MM.1S (cell line): ENCODE measurements at regions not wholly inside any gene's neighbourhood (a gene's known extent, or its start where the extent isn't known, plus 50 kb on each side); places are given as distances from the start of the nearest gene placed in this dataset.

Experiments
- DNase-seq: peaks from one replicate; pipeline ENCODE4 v3.0.0-alpha.2; 2015
- H2AFZ ChIP-seq: fragments of 300-600 bp; sonication (generic); 2 replicates; pipeline ENCODE4 v1.6.0; 2016; ENCODE audit warnings: antibody characterized with exemption, low read length
- H3F3A ChIP-seq: fragments of 300-600 bp; sonication (generic); 2 replicates; pipeline ENCODE4 v1.6.1; 2016; ENCODE audit warnings: mild to moderate bottlenecking, antibody characterized with exemption, low read length, moderate library complexity, mixed read lengths; ENCODE audit not compliant: insufficient read depth
- H3K27ac ChIP-seq: fragments of 300-600 bp; sonication (generic); 2 replicates; pipeline ENCODE4 v1.5.1; 2016; ENCODE audit warnings: mild to moderate bottlenecking, low read length
- H3K27me3 ChIP-seq: fragments of 300-600 bp; sonication (generic); replicated peaks from 2 replicates; pipeline ENCODE4 v1.6.0; 2016; ENCODE audit warnings: low read length; ENCODE audit not compliant: insufficient read depth
- H3K36me3 ChIP-seq: fragments of 300-600 bp; sonication (generic); replicated peaks from 2 replicates; pipeline ENCODE4 v1.6.1; 2016; ENCODE audit warnings: mild to moderate bottlenecking, low read length, mixed read lengths; ENCODE audit not compliant: insufficient read depth
- H3K4me1 ChIP-seq: fragments of 300-600 bp; sonication (generic); 2 replicates; pipeline ENCODE4 v1.6.1; 2016; ENCODE audit warnings: low read length, mixed read lengths
- H3K4me2 ChIP-seq: fragments of 300-600 bp; sonication (generic); 2 replicates; pipeline ENCODE4 v1.6.0; 2016; ENCODE audit warnings: low read depth, low read length
- H3K4me3 ChIP-seq: fragments of 300-600 bp; sonication (generic); 2 replicates; pipeline ENCODE4 v1.5.1; 2016; ENCODE audit warnings: low read length, mixed read lengths
- H3K79me2 ChIP-seq: fragments of 300-600 bp; sonication (generic); 2 replicates; pipeline ENCODE4 v1.6.1; 2016; ENCODE audit warnings: mixed run types, low read length, mixed read lengths
- H3K9ac ChIP-seq: fragments of 300-600 bp; sonication (generic); 2 replicates; pipeline ENCODE4 v1.6.1; 2016; ENCODE audit warnings: low read length, mixed read lengths
- H3K9me2 ChIP-seq: fragments of 300-600 bp; sonication (generic); replicated peaks from 2 replicates; pipeline ENCODE4 v1.6.1; 2016; ENCODE audit warnings: mild to moderate bottlenecking, low read length, mixed read lengths; ENCODE audit not compliant: insufficient read depth
- H3K9me3 ChIP-seq: fragments of 300-600 bp; sonication (generic); replicated peaks from 2 replicates; pipeline ENCODE4 v1.6.1; 2016; ENCODE audit warnings: mild to moderate bottlenecking, low read length, mixed read lengths; ENCODE audit not compliant: insufficient read depth
- H4K20me1 ChIP-seq: fragments of 300-600 bp; sonication (generic); 2 replicates; pipeline ENCODE4 v1.6.1; 2016; ENCODE audit warnings: mild to moderate bottlenecking, low read length, moderate library complexity, mixed read lengths; ENCODE audit not compliant: insufficient read depth
- CTCF ChIP-seq: fragments of 300-600 bp; sonication (generic); IDR thresholded peaks from 2 replicates; pipeline ENCODE4 v1.5.1; 2016; ENCODE audit warnings: antibody characterized with exemption, low read length, mixed read lengths
- EZH2 ChIP-seq: fragments of 300-600 bp; sonication (generic); optimal IDR thresholded peaks from 2 replicates; pipeline ENCODE3; 2017; ENCODE audit warnings: low read depth, mild to moderate bottlenecking, antibody characterized with exemption, low read length, mixed read lengths
- EZH2phosphoT487 ChIP-seq: fragments of 300-600 bp; sonication (generic); IDR thresholded peaks from 2 replicates; pipeline ENCODE4 v1.6.1; 2018; ENCODE audit warnings: antibody characterized with exemption, low read length

- Histone ChIP-seq H3K36me3 (no peaks in the 10 kb centered on the region), H3K27me3 (no peaks in the 10 kb centered on the region), H3K79me2 (no peaks in the 10 kb centered on the region), H3F3A (no peaks in the 10 kb centered on the region), H3K9ac (no peak overlapping the region), H3K4me3 (no peak overlapping the region), H3K4me2 (no peak overlapping the region), H4K20me1 (no peaks in the 10 kb centered on the region), H3K9me3 (no peaks in the 10 kb centered on the region), H3K4me1 (no peaks in the 10 kb centered on the region), H2AFZ (no peak overlapping the region), H3K9me2 (no peaks in the 10 kb centered on the region), H3K27ac (no peak overlapping the region)
- no peak for DNase-seq
- no peak for TF ChIP-seq EZH2phosphoT487
These were observed 157.8 kb upstream of the TNP1 start for GRCh38 chr2:217017456-217018252.

- Histone ChIP-seq H3F3A (no peaks in the 10 kb centered on the region), H3K79me2 (no peaks in the 10 kb centered on the region)
- no peak for DNase-seq
These were observed 157.0 kb upstream of the TNP1 start for GRCh38 chr2:217016796-217017419.

GRCh38 chr2:217014328-217015105 lies 154.7 kb upstream of the TNP1 start:
- H3K27me3 ChIP-seq, result no peaks in the 10 kb centered on the region
- no peak overlapping the region for H3K9ac ChIP-seq
- no peak overlapping the region for H3K27ac ChIP-seq
- no peaks in the 10 kb centered on the region for H3K9me2 ChIP-seq
- H3K4me3 ChIP-seq, result no peak overlapping the region
- H3F3A ChIP-seq, result no peaks in the 10 kb centered on the region
- TF ChIP-seq EZH2 (no peak), CTCF (no peak), EZH2phosphoT487 (no peak)
- no peaks in the 10 kb centered on the region for H3K9me3 ChIP-seq
- DNase-seq, result no peak
- no peaks in the 10 kb centered on the region for H3K4me1 ChIP-seq
- no peaks in the 10 kb centered on the region for H4K20me1 ChIP-seq
- H3K4me2 ChIP-seq, result no peak overlapping the region
- H3K79me2 ChIP-seq, result no peaks in the 10 kb centered on the region
- H2AFZ ChIP-seq, result no peak overlapping the region
- H3K36me3 ChIP-seq, result no peaks in the 10 kb centered on the region

More at GRCh38 chr2:217016796-217017419, 157.0 kb upstream of the TNP1 start:
- no peaks in the 10 kb centered on the region for H3K9me2 ChIP-seq
- H3K27ac ChIP-seq, result no peak overlapping the region
- no peak overlapping the region for H3K9ac ChIP-seq
- H3K4me2 ChIP-seq, result no peak overlapping the region
- H3K27me3 ChIP-seq, result no peaks in the 10 kb centered on the region
- no peaks in the 10 kb centered on the region for H3K4me1 ChIP-seq
- H3K9me3 ChIP-seq, result no peaks in the 10 kb centered on the region
- no peaks in the 10 kb centered on the region for H4K20me1 ChIP-seq
- H2AFZ ChIP-seq, result no peak overlapping the region
- H3K36me3 ChIP-seq, result no peaks in the 10 kb centered on the region
- TF ChIP-seq CTCF (no peak), EZH2phosphoT487 (no peak), EZH2 (no peak)
- H3K4me3 ChIP-seq, result no peak overlapping the region
